ENCODE measurements at regions not wholly inside any gene's neighbourhood (a gene's known extent, or its start where the extent isn't known, plus 50 kb on each side); places are given as distances from the start of the nearest gene placed in this dataset.

GRCh38 chr7:142391191-142391992 is 133.5 kb upstream of the PRSS58 start:
- DNase-seq = no peak

- DNase-seq = no peak
Measured at GRCh38 chr7:142389544-142389943, 131.7 kb upstream of the PRSS58 start.

- DNase-seq = peak; percentile 60 to 70
Measured at GRCh38 chr7:142385491-142386340, 127.9 kb upstream of the PRSS58 start.

GRCh38 chr7:142384493-142384922 is 126.7 kb upstream of the PRSS58 start:
- no peak for DNase-seq

- no peak for DNase-seq
Measured at GRCh38 chr7:142383841-142384492, 126.1 kb upstream of the PRSS58 start.

- DNase-seq = no peak
Measured at GRCh38 chr7:142381727-142382390, 124.0 kb upstream of the PRSS58 start.

GRCh38 chr7:142380069-142380468 is 122.2 kb upstream of the PRSS58 start:
- DNase-seq = no peak

- DNase-seq = peak in 1 of 2 experiments; percentile 67
Measured at GRCh38 chr7:142379201-142379885, 121.5 kb upstream of the PRSS58 start.

- no peak for DNase-seq
Measured at GRCh38 chr7:142377567-142377966, 119.7 kb upstream of the PRSS58 start.

- no peak for DNase-seq
Measured at GRCh38 chr7:142376356-142376997, 118.6 kb upstream of the PRSS58 start.

GRCh38 chr7:142375710-142376313 is 118.0 kb upstream of the PRSS58 start:
- DNase-seq = no peak

GRCh38 chr7:142372727-142373126 is 114.9 kb upstream of the PRSS58 start:
- no peak for DNase-seq

- no peak for DNase-seq
Measured at GRCh38 chr7:142371586-142372377, 113.9 kb upstream of the PRSS58 start.

- DNase-seq = no peak
Measured at GRCh38 chr7:142365410-142365842, 107.6 kb upstream of the PRSS58 start.

- no peak for DNase-seq
Measured at GRCh38 chr7:142364551-142364950, 106.7 kb upstream of the PRSS58 start.

- no peak for DNase-seq
Measured at GRCh38 chr7:142362349-142362748, 104.5 kb upstream of the PRSS58 start.

GRCh38 chr7:142359694-142360279 is 101.9 kb upstream of the PRSS58 start:
- DNase-seq = no peak

GRCh38 chr7:142357953-142358520 is 100.2 kb upstream of the PRSS58 start:
- DNase-seq = peak; percentile 55 to 76

GRCh38 chr7:142356166-142356565 is 98.3 kb upstream of the PRSS58 start:
- peak; percentile 55 to 81 for DNase-seq

- no peak for DNase-seq
Measured at GRCh38 chr7:142355328-142355727, 97.5 kb upstream of the PRSS58 start.

Measured in NCI-H2081 (cell line).